SK-N-SH (cell line): ENCODE measurements at regions not wholly inside any gene's neighbourhood (a gene's known extent, or its start where the extent isn't known, plus 50 kb on each side); places are given as distances from the start of the nearest gene placed in this dataset.

Source experiments
- CTCF ChIA-PET: fragments of 300-600, 350-600 bp; formaldehyde crosslinking; extraction: SDS; loops from one replicate; lab custom pipeline; 2021; lab: Yijun Ruan, JAX
- POLR2A ChIA-PET: fragments of 350-600 bp; sonication (Branson Sonifier 250); formaldehyde crosslinking; extraction: SDS; loops from one replicate; lab custom pipeline; 2020; ENCODE audit warnings: antibody characterized with exemption, inconsistent platforms; lab: Yijun Ruan, JAX
- DNase-seq: peaks from one replicate; pipeline ENCODE4 v3.0.0; 2012
- H2AFZ ChIP-seq: fragments of 200-600 bp; sonication (generic); 2 replicates; pipeline ENCODE4 v1.8.1; 2016; ENCODE audit warnings: antibody characterized with exemption, mild to moderate bottlenecking, low read depth
- H3F3A ChIP-seq: fragments of 200-600 bp; sonication (generic); replicated peaks from 2 replicates; pipeline ENCODE3; 2016; ENCODE audit warnings: antibody characterized with exemption, mild to moderate bottlenecking; ENCODE audit not compliant: insufficient read depth
- H3K27ac ChIP-seq, 2 experiments: fragments of 200-500 bp in 1 of 2; fragments of 200-600 bp in 1 of 2; sonication (Bioruptor generic) in 1 of 2; sonication (generic), shearing (Covaris generic) in 1 of 2; 2 replicates each; pipeline versions ENCODE4 v1.5.1 to v1.6.1; 2014 to 2016; ENCODE audit warnings: low read depth in 2 of 2, inconsistent platforms in 1 of 2, low read length in 1 of 2, mild to moderate bottlenecking in 1 of 2, mixed read lengths in 1 of 2
- H3K27me3 ChIP-seq: fragments of 200-600 bp; sonication (generic), shearing (Covaris generic); 2 replicates; pipeline ENCODE4 v1.6.1; 2016; ENCODE audit warnings: mixed run types; ENCODE audit not compliant: insufficient read depth
- H3K36me3 ChIP-seq, 2 experiments: fragments of 200-500 bp in 1 of 2; fragments of 200-600 bp in 1 of 2; sonication (Bioruptor generic) in 1 of 2; sonication (generic) in 1 of 2; replicated peaks in 1 of 2; 2 replicates each; pipeline versions ENCODE3 to v1.5.1; 2014 to 2016; ENCODE audit warnings: low read length in 1 of 2, mild to moderate bottlenecking in 1 of 2; ENCODE audit not compliant: insufficient read depth in 2 of 2, control insufficient read depth in 1 of 2
- H3K4me1 ChIP-seq, 2 experiments: fragments of 200-500 bp in 1 of 2; fragments of 200-600 bp in 1 of 2; sonication (Bioruptor generic) in 1 of 2; sonication (generic), shearing (Covaris generic) in 1 of 2; 2 replicates each; pipeline versions ENCODE4 v1.5.1 to v1.6.1; 2014 to 2016; ENCODE audit warnings: low read depth in 1 of 2, low read length in 1 of 2, mixed run types in 1 of 2; ENCODE audit not compliant: insufficient read depth in 2 of 2, control insufficient read depth in 1 of 2
- H3K4me2 ChIP-seq: fragments of 200-600 bp; sonication (generic), shearing (Covaris generic); 2 replicates; pipeline ENCODE4 v1.6.1; 2017; ENCODE audit warnings: mixed run types
- H3K4me3 ChIP-seq, 2 experiments: fragments of 200-500 bp in 1 of 2; fragments of 200-600 bp in 1 of 2; sonication (Bioruptor generic) in 1 of 2; sonication (generic), shearing (Covaris generic) in 1 of 2; 2 replicates each; pipeline versions ENCODE4 v1.5.1 to v1.8.1; 2014 to 2016; ENCODE audit warnings: low read depth in 2 of 2, inconsistent platforms in 1 of 2, low read length in 1 of 2, mild to moderate bottlenecking in 1 of 2, mixed read lengths in 1 of 2, moderate library complexity in 1 of 2
- H3K79me2 ChIP-seq: fragments of 200-600 bp; sonication (generic); 2 replicates; pipeline ENCODE4 v1.8.1; 2017; ENCODE audit warnings: mild to moderate bottlenecking; ENCODE audit not compliant: insufficient read depth
- H3K9ac ChIP-seq: fragments of 200-600 bp; sonication (generic); 2 replicates; pipeline ENCODE4 v1.6.1; 2017; ENCODE audit warnings: mixed run types
- H3K9me2 ChIP-seq: fragments of 200-600 bp; sonication (generic); 2 replicates; pipeline ENCODE4 v1.6.1; 2017; ENCODE audit warnings: mixed run types
- H3K9me3 ChIP-seq: fragments of 200-600 bp; sonication (generic); 2 replicates; pipeline ENCODE4 v1.6.1; 2017; ENCODE audit warnings: mixed run types, mild to moderate bottlenecking, moderate library complexity
- H4K20me1 ChIP-seq: fragments of 200-600 bp; sonication (generic); 2 replicates; pipeline ENCODE4 v1.6.1; 2017; ENCODE audit warnings: mild to moderate bottlenecking, mixed run types; ENCODE audit not compliant: insufficient read depth
- CHD2 ChIP-seq: fragments of 150-350 bp; IDR thresholded peaks from 2 replicates; pipeline ENCODE4 v1.6.1; 2018; ENCODE audit warnings: low read length; ENCODE audit not compliant: partially characterized antibody
- ELF1 ChIP-seq: IDR thresholded peaks from 2 replicates; pipeline ENCODE4 v1.4.0; 2012
- EZH2phosphoT487 ChIP-seq: fragments of 200-600 bp; sonication (generic); IDR thresholded peaks from 2 replicates; pipeline ENCODE4 v1.6.1; 2017; ENCODE audit warnings: low read depth, mixed run types, mild to moderate bottlenecking, antibody characterized with exemption, moderate library complexity, borderline replicate concordance
- FOXJ3 ChIP-seq: sonication (generic); formaldehyde crosslinking; IDR thresholded peaks from 2 replicates; pipeline ENCODE4 v1.5.1; 2020; ENCODE audit warnings: mild to moderate bottlenecking, missing genetic modification reagents
- GATA2 ChIP-seq: sonication (generic); formaldehyde crosslinking; IDR thresholded peaks from 2 replicates; pipeline ENCODE4 v1.5.0; 2020; ENCODE audit warnings: mild to moderate bottlenecking, missing genetic modification reagents
- MXI1 ChIP-seq: IDR thresholded peaks from 2 replicates; pipeline ENCODE4 v1.6.1; 2012; ENCODE audit warnings: mild to moderate bottlenecking, low read depth, low read length, improper control_type of control experiment
- NFIC ChIP-seq: IDR thresholded peaks from 2 replicates; pipeline ENCODE4 v1.4.0; 2012; ENCODE audit warnings: borderline replicate concordance
- NRF1 ChIP-seq: IDR thresholded peaks from 2 replicates; pipeline ENCODE4 v1.6.1; 2012; ENCODE audit warnings: low read depth, mild to moderate bottlenecking, low read length
- POLR2AphosphoS5 ChIP-seq: IDR thresholded peaks from 2 replicates; pipeline ENCODE4 v1.6.1; 2012; ENCODE audit warnings: low read depth, low read length
- RFX5 ChIP-seq: IDR thresholded peaks from 2 replicates; pipeline ENCODE4 v1.6.1; 2012; ENCODE audit warnings: mild to moderate bottlenecking, improper control_type of control experiment, low read length
- TEAD4 ChIP-seq: IDR thresholded peaks from 2 replicates; pipeline ENCODE4 v1.4.0; 2012; ENCODE audit warnings: mild to moderate bottlenecking, borderline replicate concordance; ENCODE audit not compliant: insufficient read depth
- WGBS: methylation state at CpG from one replicate; pipeline ENCODE4 v1.1.6; 2017; ENCODE audit warnings: low lambda C conversion rate; 5-methylcytosine and 5-hydroxymethylcytosine counted together
- TF ChIP-seq, protein P1 (sequence below): IDR thresholded peaks from 2 replicates; pipeline ENCODE4; 2012
- TF ChIP-seq, protein P2 (sequence below): fragments of 150-350 bp; IDR thresholded peaks from 2 replicates; pipeline ENCODE4 v1.6.1; 2017; ENCODE audit warnings: antibody characterized with exemption, low read length, low read depth, borderline replicate concordance
- TF ChIP-seq, protein P3 (sequence below): IDR thresholded peaks from 2 replicates; pipeline ENCODE4 v1.4.0; 2012; ENCODE audit warnings: low read depth, borderline replicate concordance
- TF ChIP-seq, protein P4 (sequence below): IDR thresholded peaks from 2 replicates; pipeline ENCODE4 v1.6.1; 2012; ENCODE audit warnings: mild to moderate bottlenecking, low read depth, low read length, moderate library complexity

DNA sequence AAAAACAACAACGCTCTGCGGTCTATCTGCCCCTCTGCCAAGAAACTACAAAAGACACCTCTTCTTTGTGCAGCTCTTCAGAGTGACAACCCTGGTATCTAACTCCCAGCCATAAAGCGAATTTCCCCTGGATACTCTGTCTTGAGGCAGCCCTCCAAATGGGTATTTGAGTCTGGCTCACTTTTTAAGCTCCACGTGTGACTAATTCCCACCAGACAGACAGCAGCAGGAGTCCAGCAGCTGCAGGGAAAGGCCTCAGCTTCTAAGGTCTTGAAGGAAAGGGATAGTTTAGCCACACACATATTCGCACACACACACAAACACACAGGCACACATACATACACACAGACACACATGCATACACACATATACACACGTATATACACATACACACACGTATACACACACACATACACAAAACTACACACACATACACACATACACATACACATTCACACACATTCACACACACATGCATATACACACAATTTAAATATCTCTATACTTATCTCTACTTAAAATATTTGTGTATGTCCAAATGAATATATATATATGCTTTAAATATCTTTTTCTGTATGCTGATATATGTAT is 188.8 kb downstream of the TSHZ3 start:
- Histone ChIP-seq H3F3A (no peaks in the 10 kb centered on the region), H2AFZ (no peak overlapping the region), H4K20me1 (no peaks in the 10 kb centered on the region), H3K27me3 (no peaks in the 10 kb centered on the region), H3K27ac (no peak overlapping the region), H3K79me2 (no peaks in the 10 kb centered on the region), H3K9me2 (no peaks in the 10 kb centered on the region), H3K9ac (no peak overlapping the region), H3K36me3 (no peaks in the 10 kb centered on the region), H3K4me2 (no peak overlapping the region), H3K9me3 (no peaks in the 10 kb centered on the region), H3K4me1 (peaks cover 0 to 10% of the 10 kb centered on the region in 2 experiments; a peak in 2 of 4 replicates), H3K4me3 (no peak overlapping the region)
- DNase-seq, result no peak
- POLR2A ChIA-PET, result no interaction called here
- CTCF ChIA-PET, result interaction anchor here (1.1 to 1.4 kb wide), 2 partner anchors 27 to 51 kb away, joined by 3 to 5 read pairs; no protein-coding TSS in a partner anchor
- no peak for TF ChIP-seq NFIC
- TF ChIP-seq TEAD4, result no peak
- TF ChIP-seq MXI1, result no peak
- no peak for TF ChIP-seq RFX5
- no peak for TF ChIP-seq POLR2AphosphoS5
- TF ChIP-seq NRF1, result no peak
- WGBS, result 70% methylated on average over 7 of the region's 7 CpGs

DNA sequence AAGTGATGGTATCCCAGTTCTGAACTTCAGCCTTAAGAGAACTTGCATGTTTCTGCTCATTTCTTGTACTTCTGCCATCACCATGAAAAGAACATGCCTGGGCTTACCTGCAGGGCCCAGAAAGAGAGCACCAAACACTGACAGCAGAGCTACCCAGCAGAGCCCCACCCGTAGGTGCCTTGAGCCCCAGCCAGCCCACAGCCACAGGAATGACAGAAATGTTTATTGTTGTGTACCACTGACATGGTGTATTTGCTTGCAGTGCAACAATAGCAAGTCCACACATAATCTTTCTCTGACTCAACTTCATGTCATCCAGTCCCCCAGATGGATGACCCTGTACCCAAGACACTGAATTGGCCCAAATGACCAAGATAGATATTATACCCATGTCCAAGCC is 195.2 kb downstream of the TSHZ3 start:
- no peak overlapping the region for H2AFZ ChIP-seq
- ChIA-PET CTCF (interaction anchor here (1.3 kb wide), 1 partner anchor 17 kb away, joined by 3 read pairs; no protein-coding TSS in a partner anchor), POLR2A (no interaction called here)
- no peak overlapping the region for H3K9ac ChIP-seq
- H3K4me3 ChIP-seq, result no peak overlapping the region
- H3K9me3 ChIP-seq, result no peaks in the 10 kb centered on the region
- TF ChIP-seq POLR2AphosphoS5, result no peak
- no peak for TF ChIP-seq FOXJ3 (CRISPR knock-in tag)
- WGBS, result 13% methylated on average over 1 of the region's 1 CpG
- no peaks in the 10 kb centered on the region for H3K79me2 ChIP-seq
- no peaks in the 10 kb centered on the region; a peak in 1 of 4 replicates for H3K4me1 ChIP-seq
- H3K36me3 ChIP-seq, result no peaks in the 10 kb centered on the region
- H3K27ac ChIP-seq, result no peak overlapping the region
- DNase-seq, result no peak
- H3F3A ChIP-seq, result no peaks in the 10 kb centered on the region
- no peaks in the 10 kb centered on the region for H3K9me2 ChIP-seq
- H3K4me2 ChIP-seq, result no peak overlapping the region
- H4K20me1 ChIP-seq, result no peaks in the 10 kb centered on the region
- H3K27me3 ChIP-seq, result no peaks in the 10 kb centered on the region

DNA sequence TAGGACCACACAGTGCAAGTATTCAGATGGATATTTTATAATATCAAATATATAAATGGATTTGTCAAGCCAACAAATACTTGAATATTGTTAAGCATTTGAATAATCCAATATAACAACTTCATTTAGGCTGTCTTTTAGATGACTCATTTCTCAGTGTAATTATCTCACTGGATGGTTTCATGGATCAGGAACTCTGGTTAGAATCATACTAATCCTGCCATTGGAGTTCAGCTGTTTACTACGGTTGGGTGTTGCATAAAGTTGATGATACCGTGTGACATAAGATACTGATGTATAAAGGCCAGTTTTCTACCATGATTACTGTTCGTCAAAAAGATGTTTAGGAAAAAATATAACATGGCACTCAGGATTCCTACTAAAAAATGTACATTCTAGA is 196.3 kb downstream of the TSHZ3 start:
- no peaks in the 10 kb centered on the region for H3F3A ChIP-seq
- no peak for TF ChIP-seq GATA2 (CRISPR knock-in tag)
- TF ChIP-seq, protein P1, sequence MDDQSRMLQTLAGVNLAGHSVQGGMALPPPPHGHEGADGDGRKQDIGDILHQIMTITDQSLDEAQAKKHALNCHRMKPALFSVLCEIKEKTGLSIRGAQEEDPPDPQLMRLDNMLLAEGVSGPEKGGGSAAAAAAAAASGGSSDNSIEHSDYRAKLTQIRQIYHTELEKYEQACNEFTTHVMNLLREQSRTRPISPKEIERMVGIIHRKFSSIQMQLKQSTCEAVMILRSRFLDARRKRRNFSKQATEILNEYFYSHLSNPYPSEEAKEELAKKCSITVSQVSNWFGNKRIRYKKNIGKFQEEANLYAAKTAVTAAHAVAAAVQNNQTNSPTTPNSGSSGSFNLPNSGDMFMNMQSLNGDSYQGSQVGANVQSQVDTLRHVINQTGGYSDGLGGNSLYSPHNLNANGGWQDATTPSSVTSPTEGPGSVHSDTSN, result no peak
- TF ChIP-seq NFIC, result no peak
- no peak for TF ChIP-seq CHD2
- TF ChIP-seq, protein P2, sequence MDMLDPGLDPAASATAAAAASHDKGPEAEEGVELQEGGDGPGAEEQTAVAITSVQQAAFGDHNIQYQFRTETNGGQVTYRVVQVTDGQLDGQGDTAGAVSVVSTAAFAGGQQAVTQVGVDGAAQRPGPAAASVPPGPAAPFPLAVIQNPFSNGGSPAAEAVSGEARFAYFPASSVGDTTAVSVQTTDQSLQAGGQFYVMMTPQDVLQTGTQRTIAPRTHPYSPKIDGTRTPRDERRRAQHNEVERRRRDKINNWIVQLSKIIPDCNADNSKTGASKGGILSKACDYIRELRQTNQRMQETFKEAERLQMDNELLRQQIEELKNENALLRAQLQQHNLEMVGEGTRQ, result no peak
- TF ChIP-seq ELF1, result no peak
- TF ChIP-seq FOXJ3 (CRISPR knock-in tag), result no peak
- TF ChIP-seq, protein P3, sequence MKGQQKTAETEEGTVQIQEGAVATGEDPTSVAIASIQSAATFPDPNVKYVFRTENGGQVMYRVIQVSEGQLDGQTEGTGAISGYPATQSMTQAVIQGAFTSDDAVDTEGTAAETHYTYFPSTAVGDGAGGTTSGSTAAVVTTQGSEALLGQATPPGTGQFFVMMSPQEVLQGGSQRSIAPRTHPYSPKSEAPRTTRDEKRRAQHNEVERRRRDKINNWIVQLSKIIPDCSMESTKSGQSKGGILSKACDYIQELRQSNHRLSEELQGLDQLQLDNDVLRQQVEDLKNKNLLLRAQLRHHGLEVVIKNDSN, result no peak
- no peak for TF ChIP-seq EZH2phosphoT487
- TF ChIP-seq, protein P4, sequence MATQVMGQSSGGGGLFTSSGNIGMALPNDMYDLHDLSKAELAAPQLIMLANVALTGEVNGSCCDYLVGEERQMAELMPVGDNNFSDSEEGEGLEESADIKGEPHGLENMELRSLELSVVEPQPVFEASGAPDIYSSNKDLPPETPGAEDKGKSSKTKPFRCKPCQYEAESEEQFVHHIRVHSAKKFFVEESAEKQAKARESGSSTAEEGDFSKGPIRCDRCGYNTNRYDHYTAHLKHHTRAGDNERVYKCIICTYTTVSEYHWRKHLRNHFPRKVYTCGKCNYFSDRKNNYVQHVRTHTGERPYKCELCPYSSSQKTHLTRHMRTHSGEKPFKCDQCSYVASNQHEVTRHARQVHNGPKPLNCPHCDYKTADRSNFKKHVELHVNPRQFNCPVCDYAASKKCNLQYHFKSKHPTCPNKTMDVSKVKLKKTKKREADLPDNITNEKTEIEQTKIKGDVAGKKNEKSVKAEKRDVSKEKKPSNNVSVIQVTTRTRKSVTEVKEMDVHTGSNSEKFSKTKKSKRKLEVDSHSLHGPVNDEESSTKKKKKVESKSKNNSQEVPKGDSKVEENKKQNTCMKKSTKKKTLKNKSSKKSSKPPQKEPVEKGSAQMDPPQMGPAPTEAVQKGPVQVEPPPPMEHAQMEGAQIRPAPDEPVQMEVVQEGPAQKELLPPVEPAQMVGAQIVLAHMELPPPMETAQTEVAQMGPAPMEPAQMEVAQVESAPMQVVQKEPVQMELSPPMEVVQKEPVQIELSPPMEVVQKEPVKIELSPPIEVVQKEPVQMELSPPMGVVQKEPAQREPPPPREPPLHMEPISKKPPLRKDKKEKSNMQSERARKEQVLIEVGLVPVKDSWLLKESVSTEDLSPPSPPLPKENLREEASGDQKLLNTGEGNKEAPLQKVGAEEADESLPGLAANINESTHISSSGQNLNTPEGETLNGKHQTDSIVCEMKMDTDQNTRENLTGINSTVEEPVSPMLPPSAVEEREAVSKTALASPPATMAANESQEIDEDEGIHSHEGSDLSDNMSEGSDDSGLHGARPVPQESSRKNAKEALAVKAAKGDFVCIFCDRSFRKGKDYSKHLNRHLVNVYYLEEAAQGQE, result no peak

More for the DNA sequence above, 196.3 kb downstream of the TSHZ3 start:
- H4K20me1 ChIP-seq, result no peaks in the 10 kb centered on the region
- 51% methylated on average over 3 of the region's 3 CpGs for WGBS
- no peak overlapping the region for H3K9ac ChIP-seq
- no peaks in the 10 kb centered on the region for H3K36me3 ChIP-seq
- H3K9me3 ChIP-seq, result no peaks in the 10 kb centered on the region
- ChIA-PET CTCF (interaction anchor here (1.2 kb wide), 1 partner anchor 24 kb away, joined by 3 read pairs; no protein-coding TSS in a partner anchor), POLR2A (no interaction called here)
- H3K79me2 ChIP-seq, result no peaks in the 10 kb centered on the region
- no peak overlapping the region for H2AFZ ChIP-seq
- no peaks in the 10 kb centered on the region; a peak in 1 of 4 replicates for H3K4me1 ChIP-seq
- no peaks in the 10 kb centered on the region for H3K27me3 ChIP-seq
- no peak overlapping the region for H3K27ac ChIP-seq
- no peaks in the 10 kb centered on the region for H3K9me2 ChIP-seq
- H3K4me2 ChIP-seq, result no peak overlapping the region
- no peak for DNase-seq
- H3K4me3 ChIP-seq, result no peak overlapping the region
